ENCODE measurements at regions not wholly inside any gene's neighbourhood (a gene's known extent, or its start where the extent isn't known, plus 50 kb on each side); places are given as distances from the start of the nearest gene placed in this dataset.

- no peak for TF ChIP-seq CTCF (conservative IDR thresholded peaks at IDR 0.05; ENCODE audit: low read depth, low read length)
- TF ChIP-seq EZH2phosphoT487 (IDR thresholded peaks at IDR 0.05; ENCODE audit: borderline replicate concordance, low read length): no peak
Observed at GRCh38 chr9:99345942-99346341, 123.9 kb downstream of the SEC61B start.

Data from PC-3 (cell line).